ENCODE measurements at regions not wholly inside any gene's neighbourhood (a gene's known extent, or its start where the extent isn't known, plus 50 kb on each side); places are given as distances from the start of the nearest gene placed in this dataset.

- no peak for TF ChIP-seq CTCF (IDR thresholded peaks at IDR 0.05; ENCODE audit: low read length)
- TF ChIP-seq EZH2phosphoT487 (IDR thresholded peaks at IDR 0.05; ENCODE audit: low read length): no peak
These were observed 110.5 kb upstream of the SLC24A5 start for GRCh38 chr15:48010316-48010715.
